ENCODE measurements at regions not wholly inside any gene's neighbourhood (a gene's known extent, or its start where the extent isn't known, plus 50 kb on each side); places are given as distances from the start of the nearest gene placed in this dataset.

GRCh38 chr1:115217150-115218033 is 120.7 kb downstream of the NGF start:
- CTCF ChIA-PET = no interaction called here
- Mint-ChIP-seq H3K27ac (no peak overlapping the region), H3K4me3 (no peak overlapping the region), H3K9me3 (ENCODE audit: insufficient read depth) (no peaks in the 10 kb centered on the region), H3K27me3 (peaks cover 10% of the 10 kb centered on the region), H3K4me1 (no peaks in the 10 kb centered on the region)
- no peak overlapping the region for H2AFZ ChIP-seq (ENCODE audit: insufficient read depth, low read depth, low read length, poor library complexity, severe bottlenecking)
- no peaks in the 10 kb centered on the region for H3K79me2 ChIP-seq (ENCODE audit: control insufficient read depth, insufficient read depth, low read length)
- 92% methylated on average over 11 of the region's 11 CpGs for WGBS (ENCODE audit: insufficient coverage)
- H3K27me3 ChIP-seq (replicated peaks in 1 of 4; ENCODE audit: control extremely low read depth in 1 of 4, control insufficient read depth in 3 of 4, insufficient read depth in 4 of 4, low read length in 3 of 4) = peaks cover 0 to 3% (median 0%) of the 10 kb centered on the region in 4 experiments
- no peaks in the 10 kb centered on the region for H4K20me1 ChIP-seq (ENCODE audit: control insufficient read depth, insufficient read depth, low read length, poor library complexity, severe bottlenecking)
- peaks cover 0 to 3% (median 0%) of the 10 kb centered on the region in 3 donors for H3K9me3 ChIP-seq (ENCODE audit: control extremely low read depth in 1 of 3, control insufficient read depth in 2 of 3, insufficient read depth in 1 of 3, low read length in 2 of 3)
- DNase-seq = no peak
- POLR2A ChIA-PET = no interaction called here
- no peak for ATAC-seq (ENCODE audit: low read depth)
- no peaks in the 10 kb centered on the region for H3K4me1 ChIP-seq (ENCODE audit: control insufficient read depth in 2 of 2, insufficient read depth in 2 of 2, low read length in 2 of 2)
- H3K27ac ChIP-seq (ENCODE audit: low read length in 2 of 2) = no peak overlapping the region
- no peak for TF ChIP-seq EZH2 (IDR thresholded peaks at IDR 0.05; ENCODE audit: borderline replicate concordance, insufficient read depth, low read depth, low read length, poor library complexity, severe bottlenecking)
- TF ChIP-seq, protein P1, sequence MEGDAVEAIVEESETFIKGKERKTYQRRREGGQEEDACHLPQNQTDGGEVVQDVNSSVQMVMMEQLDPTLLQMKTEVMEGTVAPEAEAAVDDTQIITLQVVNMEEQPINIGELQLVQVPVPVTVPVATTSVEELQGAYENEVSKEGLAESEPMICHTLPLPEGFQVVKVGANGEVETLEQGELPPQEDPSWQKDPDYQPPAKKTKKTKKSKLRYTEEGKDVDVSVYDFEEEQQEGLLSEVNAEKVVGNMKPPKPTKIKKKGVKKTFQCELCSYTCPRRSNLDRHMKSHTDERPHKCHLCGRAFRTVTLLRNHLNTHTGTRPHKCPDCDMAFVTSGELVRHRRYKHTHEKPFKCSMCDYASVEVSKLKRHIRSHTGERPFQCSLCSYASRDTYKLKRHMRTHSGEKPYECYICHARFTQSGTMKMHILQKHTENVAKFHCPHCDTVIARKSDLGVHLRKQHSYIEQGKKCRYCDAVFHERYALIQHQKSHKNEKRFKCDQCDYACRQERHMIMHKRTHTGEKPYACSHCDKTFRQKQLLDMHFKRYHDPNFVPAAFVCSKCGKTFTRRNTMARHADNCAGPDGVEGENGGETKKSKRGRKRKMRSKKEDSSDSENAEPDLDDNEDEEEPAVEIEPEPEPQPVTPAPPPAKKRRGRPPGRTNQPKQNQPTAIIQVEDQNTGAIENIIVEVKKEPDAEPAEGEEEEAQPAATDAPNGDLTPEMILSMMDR (IDR thresholded peaks at IDR 0.05) = no peak
- H3K9ac ChIP-seq (ENCODE audit: low read length) = no peak overlapping the region
- no peak overlapping the region for H3K4me3 ChIP-seq (ENCODE audit: control extremely low read depth in 1 of 5, extremely low read depth in 1 of 5, insufficient read depth in 1 of 5, low read depth in 2 of 5, low read length in 4 of 5)
- intact Hi-C loops (cut with micrococcal nuclease) = no loop called here
- no peak overlapping the region for H3K4me2 ChIP-seq (replicated peaks; ENCODE audit: low read depth, low read length, poor library complexity, severe bottlenecking)
- H3K36me3 ChIP-seq (replicated peaks in 1 of 2; ENCODE audit: control extremely low read depth in 1 of 2, control insufficient read depth in 1 of 2, extremely low read depth in 1 of 2, insufficient read depth in 2 of 2, low read length in 1 of 2) = no peaks in the 10 kb centered on the region

Measured in B cell (primary cell).